HepG2 (cell line): ENCODE measurements at regions not wholly inside any gene's neighbourhood (a gene's known extent, or its start where the extent isn't known, plus 50 kb on each side); places are given as distances from the start of the nearest gene placed in this dataset.

Source experiments
- MYC ChIP-seq: sonication (generic); formaldehyde crosslinking; IDR thresholded peaks from 2 replicates; pipeline ENCODE4 v1.9.0; 2021; ENCODE audit warnings: missing genetic modification reagents, borderline replicate concordance
- PAWR ChIP-seq: sonication (generic); formaldehyde crosslinking; IDR thresholded peaks from 2 replicates; pipeline ENCODE4 v1.4.0; 2020; ENCODE audit warnings: missing genetic modification reagents, mild to moderate bottlenecking, borderline replicate concordance
- PHF21A ChIP-seq: sonication (generic); formaldehyde crosslinking; IDR thresholded peaks from 2 replicates; pipeline ENCODE4 v1.5.0; 2020; ENCODE audit warnings: mild to moderate bottlenecking, missing genetic modification reagents
- RELA ChIP-seq: sonication (generic); formaldehyde crosslinking; IDR thresholded peaks from 2 replicates; pipeline ENCODE4 v1.4.0; 2020; ENCODE audit warnings: missing genetic modification reagents
- TF ChIP-seq, protein P1 (sequence below): sonication (generic); formaldehyde crosslinking; IDR thresholded peaks from 2 replicates; pipeline ENCODE4 v1.5.0; 2020; ENCODE audit warnings: mild to moderate bottlenecking, missing genetic modification reagents, moderate library complexity
- TF ChIP-seq, protein P2 (sequence below): sonication (generic); formaldehyde crosslinking; IDR thresholded peaks from 2 replicates; pipeline ENCODE4 v1.5.0; 2020; ENCODE audit warnings: mild to moderate bottlenecking, missing genetic modification reagents, borderline replicate concordance
- TF ChIP-seq, protein P3 (sequence below): sonication (generic); formaldehyde crosslinking; IDR thresholded peaks from 2 replicates; pipeline ENCODE4 v1.5.0; 2020; ENCODE audit warnings: mild to moderate bottlenecking, low read depth, missing genetic modification reagents, borderline replicate concordance

DNA sequence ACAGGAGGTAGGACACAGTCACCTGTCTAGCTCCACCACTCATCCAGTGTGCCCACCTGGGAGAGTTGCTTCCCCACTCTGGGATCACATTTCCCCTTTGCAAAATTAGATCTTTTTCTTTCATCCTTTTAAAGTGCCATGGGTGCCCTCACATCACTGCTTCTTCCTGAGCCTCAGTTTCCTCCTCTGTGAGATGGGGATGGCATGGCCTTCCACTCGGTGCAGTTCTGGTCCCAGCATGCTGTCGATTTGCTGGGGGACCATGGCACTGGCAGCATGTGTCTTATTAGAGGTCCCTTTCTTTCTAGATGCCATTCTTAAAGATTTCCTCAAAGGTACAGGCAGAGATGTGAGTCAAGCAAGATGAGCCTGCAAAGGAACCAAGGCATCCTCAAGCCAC is 158.3 kb upstream of the ZMIZ1 start:
- TF ChIP-seq, protein P1, sequence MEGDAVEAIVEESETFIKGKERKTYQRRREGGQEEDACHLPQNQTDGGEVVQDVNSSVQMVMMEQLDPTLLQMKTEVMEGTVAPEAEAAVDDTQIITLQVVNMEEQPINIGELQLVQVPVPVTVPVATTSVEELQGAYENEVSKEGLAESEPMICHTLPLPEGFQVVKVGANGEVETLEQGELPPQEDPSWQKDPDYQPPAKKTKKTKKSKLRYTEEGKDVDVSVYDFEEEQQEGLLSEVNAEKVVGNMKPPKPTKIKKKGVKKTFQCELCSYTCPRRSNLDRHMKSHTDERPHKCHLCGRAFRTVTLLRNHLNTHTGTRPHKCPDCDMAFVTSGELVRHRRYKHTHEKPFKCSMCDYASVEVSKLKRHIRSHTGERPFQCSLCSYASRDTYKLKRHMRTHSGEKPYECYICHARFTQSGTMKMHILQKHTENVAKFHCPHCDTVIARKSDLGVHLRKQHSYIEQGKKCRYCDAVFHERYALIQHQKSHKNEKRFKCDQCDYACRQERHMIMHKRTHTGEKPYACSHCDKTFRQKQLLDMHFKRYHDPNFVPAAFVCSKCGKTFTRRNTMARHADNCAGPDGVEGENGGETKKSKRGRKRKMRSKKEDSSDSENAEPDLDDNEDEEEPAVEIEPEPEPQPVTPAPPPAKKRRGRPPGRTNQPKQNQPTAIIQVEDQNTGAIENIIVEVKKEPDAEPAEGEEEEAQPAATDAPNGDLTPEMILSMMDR (CRISPR knock-in tag) = no peak
- TF ChIP-seq RELA (CRISPR knock-in tag) (no peak), PAWR (CRISPR knock-in tag) (no peak), MYC (no peak), PHF21A (CRISPR knock-in tag) (no peak)
- TF ChIP-seq, protein P2, sequence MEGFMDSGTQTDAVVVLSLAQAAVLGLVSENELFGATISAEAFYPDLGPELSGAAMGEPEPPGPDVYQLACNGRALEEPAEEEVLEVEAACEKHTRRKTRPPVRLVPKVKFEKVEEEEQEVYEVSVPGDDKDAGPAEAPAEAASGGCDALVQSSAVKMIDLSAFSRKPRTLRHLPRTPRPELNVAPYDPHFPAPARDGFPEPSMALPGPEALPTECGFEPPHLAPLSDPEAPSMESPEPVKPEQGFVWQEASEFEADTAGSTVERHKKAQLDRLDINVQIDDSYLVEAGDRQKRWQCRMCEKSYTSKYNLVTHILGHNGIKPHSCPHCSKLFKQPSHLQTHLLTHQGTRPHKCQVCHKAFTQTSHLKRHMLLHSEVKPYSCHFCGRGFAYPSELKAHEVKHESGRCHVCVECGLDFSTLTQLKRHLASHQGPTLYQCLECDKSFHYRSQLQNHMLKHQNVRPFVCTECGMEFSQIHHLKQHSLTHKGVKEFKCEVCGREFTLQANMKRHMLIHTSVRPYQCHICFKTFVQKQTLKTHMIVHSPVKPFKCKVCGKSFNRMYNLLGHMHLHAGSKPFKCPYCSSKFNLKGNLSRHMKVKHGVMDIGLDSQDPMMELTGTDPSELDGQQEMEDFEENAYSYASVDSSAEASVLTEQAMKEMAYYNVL = no peak
- TF ChIP-seq, protein P3, sequence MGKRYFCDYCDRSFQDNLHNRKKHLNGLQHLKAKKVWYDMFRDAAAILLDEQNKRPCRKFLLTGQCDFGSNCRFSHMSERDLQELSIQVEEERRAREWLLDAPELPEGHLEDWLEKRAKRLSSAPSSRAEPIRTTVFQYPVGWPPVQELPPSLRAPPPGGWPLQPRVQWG (CRISPR knock-in tag) = no peak
